Osteoblast (primary cell): ENCODE measurements at regions not wholly inside any gene's neighbourhood (a gene's known extent, or its start where the extent isn't known, plus 50 kb on each side); places are given as distances from the start of the nearest gene placed in this dataset.
"Not testable (repeated sequence)": the region's sequence is repeated elsewhere in the genome, so short reads cannot be mapped to it uniquely, and the experiment has no call there.

Experiments
- DNase-seq: peaks from one replicate; pipeline ENCODE4 v3.0.0; 2011; ENCODE audit warnings: low spot score, mixed read lengths; ENCODE audit not compliant: insufficient read length; ENCODE audit errors: missing footprints
- H2AFZ ChIP-seq: 2 replicates; pipeline ENCODE4 v1.6.0; 2011; ENCODE audit warnings: mild to moderate bottlenecking, low read length
- H3K27ac ChIP-seq: 2 replicates; pipeline ENCODE4 v1.5.1; 2011; ENCODE audit warnings: mild to moderate bottlenecking, low read depth, low read length, moderate library complexity
- H3K27me3 ChIP-seq: 2 replicates; pipeline ENCODE4 v1.6.0; 2012; ENCODE audit warnings: mild to moderate bottlenecking, control low read depth, inconsistent platforms, low read length, moderate library complexity; ENCODE audit not compliant: insufficient read depth
- H3K36me3 ChIP-seq: 2 replicates; pipeline ENCODE4 v1.5.1; 2011; ENCODE audit warnings: mild to moderate bottlenecking, low read length, control low read depth, moderate library complexity; ENCODE audit not compliant: insufficient read depth
- H3K4me1 ChIP-seq: 2 replicates; pipeline ENCODE4 v1.5.1; 2011; ENCODE audit warnings: mild to moderate bottlenecking, low read length, control low read depth, moderate library complexity; ENCODE audit not compliant: insufficient read depth
- H3K4me2 ChIP-seq: 2 replicates; pipeline ENCODE4 v1.6.0; 2011; ENCODE audit warnings: mild to moderate bottlenecking, low read length; ENCODE audit not compliant: insufficient read depth
- H3K4me3 ChIP-seq: fragments of 200-600 bp; sonication (generic); 3 replicates; pipeline ENCODE4 v1.5.1; 2012; ENCODE audit warnings: mild to moderate bottlenecking, low read length, inconsistent platforms; ENCODE audit not compliant: insufficient read depth
- H3K79me2 ChIP-seq: 2 replicates; pipeline ENCODE4 v1.6.0; 2012; ENCODE audit warnings: mild to moderate bottlenecking, low read length, control low read depth, inconsistent platforms; ENCODE audit not compliant: insufficient read depth
- H3K9me3 ChIP-seq: 2 replicates; pipeline ENCODE4 v1.5.1; 2011; ENCODE audit warnings: low read depth, low read length, control low read depth
- H4K20me1 ChIP-seq: 2 replicates; pipeline ENCODE4 v1.6.0; 2012; ENCODE audit warnings: mild to moderate bottlenecking, low read length, control low read depth; ENCODE audit not compliant: insufficient read depth
- CTCF ChIP-seq: IDR thresholded peaks from 2 replicates; pipeline ENCODE4 v1.5.1; 2011; ENCODE audit warnings: mild to moderate bottlenecking, low read depth, low read length, moderate library complexity; ENCODE audit errors: extremely low read depth

GRCh38 chr2:18268400-18268799 is 292.1 kb downstream of the RDH14 start:
- no peaks in the 10 kb centered on the region for H3K27me3 ChIP-seq
- no peaks in the 10 kb centered on the region for H3K79me2 ChIP-seq
- TF ChIP-seq CTCF = no peak
- H3K4me1 ChIP-seq = no peaks in the 10 kb centered on the region
- no peak overlapping the region for H3K4me2 ChIP-seq
- no peaks in the 10 kb centered on the region for H3K36me3 ChIP-seq
- DNase-seq = no peak
- no peaks in the 10 kb centered on the region for H4K20me1 ChIP-seq
- H2AFZ ChIP-seq = no peak overlapping the region
- no peaks in the 10 kb centered on the region for H3K9me3 ChIP-seq
- no peak overlapping the region for H3K27ac ChIP-seq
- no peak overlapping the region for H3K4me3 ChIP-seq

- no peaks in the 10 kb centered on the region for H3K36me3 ChIP-seq
- no peak overlapping the region for H2AFZ ChIP-seq
- no peaks in the 10 kb centered on the region for H3K79me2 ChIP-seq
- H4K20me1 ChIP-seq = no peaks in the 10 kb centered on the region
- no peaks in the 10 kb centered on the region for H3K4me1 ChIP-seq
- H3K4me3 ChIP-seq = no peak overlapping the region
- H3K9me3 ChIP-seq = no peaks in the 10 kb centered on the region
- TF ChIP-seq CTCF = no peak
- no peak overlapping the region for H3K27ac ChIP-seq
- DNase-seq = no peak
- no peak overlapping the region for H3K4me2 ChIP-seq
- no peaks in the 10 kb centered on the region for H3K27me3 ChIP-seq
Observed at GRCh38 chr2:18267501-18267900, 293.0 kb downstream of the RDH14 start.

- H3K4me3 ChIP-seq, H3K9me3 ChIP-seq, H3K27me3 ChIP-seq, H3K36me3 ChIP-seq, H3K4me1 ChIP-seq, H3K79me2 ChIP-seq, DNase-seq, H3K27ac ChIP-seq, H3K4me2 ChIP-seq, H4K20me1 ChIP-seq, H2AFZ ChIP-seq: not testable (repeated sequence)
Observed at GRCh38 chr2:18266699-18267098, 293.8 kb downstream of the RDH14 start.

GRCh38 chr2:18265614-18266586 is 294.6 kb downstream of the RDH14 start:
- H3K36me3 ChIP-seq = no peaks in the 10 kb centered on the region
- no peak overlapping the region for H3K4me3 ChIP-seq
- H2AFZ ChIP-seq = no peak overlapping the region
- H3K9me3 ChIP-seq = no peaks in the 10 kb centered on the region
- H4K20me1 ChIP-seq = no peaks in the 10 kb centered on the region
- H3K27me3 ChIP-seq = no peaks in the 10 kb centered on the region
- no peak overlapping the region for H3K4me2 ChIP-seq
- no peak for DNase-seq
- H3K27ac ChIP-seq = no peak overlapping the region
- TF ChIP-seq CTCF = no peak
- no peaks in the 10 kb centered on the region for H3K4me1 ChIP-seq
- H3K79me2 ChIP-seq = no peaks in the 10 kb centered on the region
